ENCODE measurements at regions not wholly inside any gene's neighbourhood (a gene's known extent, or its start where the extent isn't known, plus 50 kb on each side); places are given as distances from the start of the nearest gene placed in this dataset.

DNA sequence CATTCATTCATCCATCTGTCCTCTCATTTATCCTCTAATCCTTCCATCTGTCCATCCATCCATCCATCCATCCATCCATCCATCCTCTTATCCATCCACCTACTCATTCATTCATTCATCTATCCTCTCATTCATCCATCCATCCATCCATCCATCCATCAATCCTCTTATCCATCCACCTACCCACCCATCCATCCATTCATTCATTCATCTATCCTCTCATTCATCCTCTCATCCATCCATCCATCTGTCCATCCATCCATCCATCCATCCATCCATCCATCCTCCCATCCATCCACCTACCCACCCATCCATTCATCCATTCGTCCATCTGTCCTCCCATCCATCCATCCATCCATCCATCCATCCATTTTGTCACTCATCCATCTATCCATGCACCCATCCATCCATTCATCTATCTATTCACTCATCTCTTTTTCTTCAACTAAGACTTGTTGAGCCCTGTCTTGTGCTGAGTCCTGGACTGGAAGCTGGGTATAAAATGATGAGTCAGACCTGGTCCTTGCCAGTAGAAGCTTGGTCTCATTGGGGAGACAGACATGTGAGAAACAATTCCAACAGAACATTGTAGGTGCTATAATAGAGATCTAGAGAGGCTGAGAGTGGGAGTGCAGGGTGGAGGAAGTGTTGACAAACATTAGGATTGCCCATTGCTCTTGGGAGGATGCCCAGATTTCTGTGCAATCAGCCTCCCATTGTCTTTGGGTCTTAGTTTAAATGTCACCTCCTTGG lies 55.0 kb upstream of the IER5L start:
- no peak overlapping the region for H3K4me3 ChIP-seq
- TF ChIP-seq, protein P1, sequence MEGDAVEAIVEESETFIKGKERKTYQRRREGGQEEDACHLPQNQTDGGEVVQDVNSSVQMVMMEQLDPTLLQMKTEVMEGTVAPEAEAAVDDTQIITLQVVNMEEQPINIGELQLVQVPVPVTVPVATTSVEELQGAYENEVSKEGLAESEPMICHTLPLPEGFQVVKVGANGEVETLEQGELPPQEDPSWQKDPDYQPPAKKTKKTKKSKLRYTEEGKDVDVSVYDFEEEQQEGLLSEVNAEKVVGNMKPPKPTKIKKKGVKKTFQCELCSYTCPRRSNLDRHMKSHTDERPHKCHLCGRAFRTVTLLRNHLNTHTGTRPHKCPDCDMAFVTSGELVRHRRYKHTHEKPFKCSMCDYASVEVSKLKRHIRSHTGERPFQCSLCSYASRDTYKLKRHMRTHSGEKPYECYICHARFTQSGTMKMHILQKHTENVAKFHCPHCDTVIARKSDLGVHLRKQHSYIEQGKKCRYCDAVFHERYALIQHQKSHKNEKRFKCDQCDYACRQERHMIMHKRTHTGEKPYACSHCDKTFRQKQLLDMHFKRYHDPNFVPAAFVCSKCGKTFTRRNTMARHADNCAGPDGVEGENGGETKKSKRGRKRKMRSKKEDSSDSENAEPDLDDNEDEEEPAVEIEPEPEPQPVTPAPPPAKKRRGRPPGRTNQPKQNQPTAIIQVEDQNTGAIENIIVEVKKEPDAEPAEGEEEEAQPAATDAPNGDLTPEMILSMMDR (IDR thresholded peaks at IDR 0.05): no peak
- H3K9me3 ChIP-seq: no peaks in the 10 kb centered on the region
- H3K4me1 ChIP-seq: no peaks in the 10 kb centered on the region
- DNase-seq: no peak
- H3K9ac ChIP-seq (ENCODE audit: low read depth in 2 of 2, low read length in 2 of 2): no peak overlapping the region
- intact Hi-C loops (cut with DNase I): no loop called here
- no peak overlapping the region for H3K27ac ChIP-seq
- no peaks in the 10 kb centered on the region for H3K36me3 ChIP-seq
- H3K27me3 ChIP-seq: no peaks in the 10 kb centered on the region

DNA sequence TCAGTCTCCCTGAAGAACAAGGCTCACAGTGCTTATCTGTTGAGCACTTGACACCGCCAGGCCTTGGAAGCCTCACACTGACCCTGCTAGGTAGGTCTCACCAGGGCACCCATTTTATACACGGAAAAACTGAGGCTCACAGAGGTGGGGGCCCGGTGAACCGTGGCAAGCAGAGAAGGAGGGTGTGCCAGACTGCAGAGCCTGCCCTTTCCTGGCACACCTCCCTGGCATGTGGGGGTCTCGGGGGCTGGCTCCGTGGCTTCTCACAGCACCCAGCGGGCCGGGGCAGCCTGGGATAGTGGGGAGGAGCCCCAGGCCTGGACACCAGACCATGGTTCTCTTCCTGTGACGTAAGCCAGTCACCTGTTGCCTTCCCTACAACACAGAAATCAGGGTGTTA lies 53.7 kb upstream of the IER5L start:
- no peak overlapping the region for H3K4me3 ChIP-seq
- intact Hi-C loops (cut with DNase I): no loop called here
- no peaks in the 10 kb centered on the region for H3K4me1 ChIP-seq
- no peaks in the 10 kb centered on the region for H3K36me3 ChIP-seq
- H3K9ac ChIP-seq (ENCODE audit: low read depth in 2 of 2, low read length in 2 of 2): no peak overlapping the region
- H3K27me3 ChIP-seq: no peaks in the 10 kb centered on the region
- no peak overlapping the region for H3K27ac ChIP-seq
- no peaks in the 10 kb centered on the region for H3K9me3 ChIP-seq
- no peak for DNase-seq
- TF ChIP-seq, protein P1 (IDR thresholded peaks at IDR 0.05): no peak

DNA sequence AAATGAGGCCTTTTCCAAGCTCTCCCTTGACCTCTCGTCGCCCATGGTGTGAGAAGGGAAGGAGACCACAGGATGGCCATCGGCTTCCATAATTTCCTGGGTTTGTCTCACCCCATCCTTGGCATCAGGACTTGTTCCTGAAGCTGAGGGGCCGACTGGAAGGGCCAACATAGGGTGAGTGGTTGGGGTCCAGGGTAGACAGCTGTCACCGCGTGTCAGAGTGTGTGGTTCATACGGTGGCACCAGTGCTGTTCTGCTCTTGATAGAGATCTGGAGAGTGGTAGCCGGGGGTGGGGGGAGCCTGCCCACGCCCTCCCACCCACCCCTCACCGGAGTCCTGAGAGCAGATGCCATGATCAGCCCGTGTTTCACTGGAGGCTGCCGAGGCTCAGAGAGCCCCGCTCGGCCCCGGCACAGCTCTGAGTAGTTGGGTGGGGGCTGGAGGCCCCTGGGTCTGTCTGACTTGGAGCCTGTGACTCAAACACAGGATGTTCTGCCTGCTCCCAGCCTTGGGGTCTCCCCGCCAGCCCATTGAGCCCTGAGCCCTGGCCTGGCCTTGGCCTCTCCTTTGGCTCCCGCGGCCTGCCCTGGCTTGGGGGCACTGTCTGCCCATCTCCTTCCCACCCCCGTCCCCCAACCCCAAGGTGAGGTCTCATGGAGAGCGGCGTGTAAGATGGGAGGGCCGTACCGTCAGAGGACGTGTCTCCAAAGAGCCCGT lies 53.1 kb upstream of the IER5L start:
- H3K4me3 ChIP-seq: no peak overlapping the region
- no peak overlapping the region for H3K27ac ChIP-seq
- no peak overlapping the region for H3K9ac ChIP-seq (ENCODE audit: low read depth in 2 of 2, low read length in 2 of 2)
- no peaks in the 10 kb centered on the region for H3K4me1 ChIP-seq
- no peak for DNase-seq
- no peaks in the 10 kb centered on the region for H3K27me3 ChIP-seq
- H3K36me3 ChIP-seq: no peaks in the 10 kb centered on the region
- TF ChIP-seq, protein P1 (IDR thresholded peaks at IDR 0.05): no peak
- no peaks in the 10 kb centered on the region for H3K9me3 ChIP-seq
- intact Hi-C loops (cut with DNase I): no loop called here

DNA sequence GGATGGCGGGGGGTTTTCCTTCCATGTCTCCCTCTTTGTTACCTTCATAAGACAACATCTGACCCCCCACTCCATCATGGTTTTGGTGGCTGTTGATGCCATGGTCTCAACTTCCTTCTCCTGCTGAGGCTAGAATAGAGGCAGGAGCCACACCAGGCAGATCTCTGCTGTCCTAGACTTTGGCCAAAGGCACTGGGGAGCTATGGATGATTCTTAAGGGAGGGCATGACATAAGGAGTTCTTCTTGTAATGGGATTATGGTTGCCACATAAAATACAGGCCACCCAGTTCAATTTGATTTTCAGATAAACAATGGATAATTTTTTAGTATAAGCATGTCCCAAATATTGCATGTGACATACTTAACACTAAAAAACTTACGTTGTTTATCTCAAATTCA lies 52.2 kb upstream of the IER5L start:
- Histone ChIP-seq H3K27ac (no peak overlapping the region), H3K9ac (ENCODE audit: low read depth in 2 of 2, low read length in 2 of 2) (no peak overlapping the region), H3K9me3 (no peaks in the 10 kb centered on the region), H3K27me3 (no peaks in the 10 kb centered on the region), H3K36me3 (no peaks in the 10 kb centered on the region), H3K4me1 (no peaks in the 10 kb centered on the region), H3K4me3 (no peak overlapping the region)
- intact Hi-C loops (cut with DNase I): no loop called here
- DNase-seq: no peak
- TF ChIP-seq, protein P1 (IDR thresholded peaks at IDR 0.05): no peak

Measured in colonic mucosa (tissue), 4 donors.